ENCODE measurements at regions not wholly inside any gene's neighbourhood (a gene's known extent, or its start where the extent isn't known, plus 50 kb on each side); places are given as distances from the start of the nearest gene placed in this dataset.

GRCh38 chr22:48631288-48631863 is 1196.3 kb downstream of the BRD1 start:
- TF ChIP-seq EZH2 (IDR thresholded peaks at IDR 0.05): no peak
- TF ChIP-seq POLR2AphosphoS5 (IDR thresholded peaks at IDR 0.05; ENCODE audit: borderline replicate concordance, low read depth, low read length): no peak
- no peak for TF ChIP-seq FOXP2 (optimal IDR thresholded peaks at IDR 0.05; ENCODE audit: control extremely low read depth, extremely low read length, insufficient read depth)
